OCI-LY7 (cell line): ENCODE measurements at regions not wholly inside any gene's neighbourhood (a gene's known extent, or its start where the extent isn't known, plus 50 kb on each side); places are given as distances from the start of the nearest gene placed in this dataset.

Experiments
- CTCF ChIP-seq: fragments of 200-600 bp; sonication (generic); conservative IDR thresholded peaks from 2 replicates; pipeline ENCODE4 v1.5.1; 2014; ENCODE audit warnings: mild to moderate bottlenecking, antibody characterized with exemption, low read length, moderate library complexity, mixed read lengths
- EZH2phosphoT487 ChIP-seq: fragments of 200-600 bp; sonication (generic); IDR thresholded peaks from 2 replicates; pipeline ENCODE4 v1.6.1; 2018; ENCODE audit warnings: low read depth, borderline replicate concordance, mild to moderate bottlenecking, mixed run types, antibody characterized with exemption, low read length, moderate library complexity, mixed read lengths

GRCh38 chr12:90268574-90268973, 559.9 kb upstream of the ATP2B1 start:
- TF ChIP-seq CTCF = no peak
- no peak for TF ChIP-seq EZH2phosphoT487
